DND-41 (cell line): ENCODE measurements at regions not wholly inside any gene's neighbourhood (a gene's known extent, or its start where the extent isn't known, plus 50 kb on each side); places are given as distances from the start of the nearest gene placed in this dataset.

ENCODE experiments used
- CTCF ChIP-seq: IDR thresholded peaks from 2 replicates; pipeline ENCODE4 v1.5.1; 2012; ENCODE audit warnings: borderline replicate concordance, low read length, moderate library complexity, mild to moderate bottlenecking; ENCODE audit not compliant: poor library complexity, severe bottlenecking; ENCODE audit errors: extremely low read depth
- EZH2 ChIP-seq: IDR thresholded peaks from 3 replicates; pipeline ENCODE4 v1.6.1; 2012; ENCODE audit warnings: borderline replicate concordance, low read depth, mild to moderate bottlenecking, moderate library complexity, low read length, inconsistent platforms; ENCODE audit not compliant: severe bottlenecking

GRCh38 chr17:74001145-74001544 is 202.3 kb upstream of the RPL38 start:
- TF ChIP-seq EZH2: no peak
- no peak for TF ChIP-seq CTCF
